ENCODE measurements at regions not wholly inside any gene's neighbourhood (a gene's known extent, or its start where the extent isn't known, plus 50 kb on each side); places are given as distances from the start of the nearest gene placed in this dataset.

DNA sequence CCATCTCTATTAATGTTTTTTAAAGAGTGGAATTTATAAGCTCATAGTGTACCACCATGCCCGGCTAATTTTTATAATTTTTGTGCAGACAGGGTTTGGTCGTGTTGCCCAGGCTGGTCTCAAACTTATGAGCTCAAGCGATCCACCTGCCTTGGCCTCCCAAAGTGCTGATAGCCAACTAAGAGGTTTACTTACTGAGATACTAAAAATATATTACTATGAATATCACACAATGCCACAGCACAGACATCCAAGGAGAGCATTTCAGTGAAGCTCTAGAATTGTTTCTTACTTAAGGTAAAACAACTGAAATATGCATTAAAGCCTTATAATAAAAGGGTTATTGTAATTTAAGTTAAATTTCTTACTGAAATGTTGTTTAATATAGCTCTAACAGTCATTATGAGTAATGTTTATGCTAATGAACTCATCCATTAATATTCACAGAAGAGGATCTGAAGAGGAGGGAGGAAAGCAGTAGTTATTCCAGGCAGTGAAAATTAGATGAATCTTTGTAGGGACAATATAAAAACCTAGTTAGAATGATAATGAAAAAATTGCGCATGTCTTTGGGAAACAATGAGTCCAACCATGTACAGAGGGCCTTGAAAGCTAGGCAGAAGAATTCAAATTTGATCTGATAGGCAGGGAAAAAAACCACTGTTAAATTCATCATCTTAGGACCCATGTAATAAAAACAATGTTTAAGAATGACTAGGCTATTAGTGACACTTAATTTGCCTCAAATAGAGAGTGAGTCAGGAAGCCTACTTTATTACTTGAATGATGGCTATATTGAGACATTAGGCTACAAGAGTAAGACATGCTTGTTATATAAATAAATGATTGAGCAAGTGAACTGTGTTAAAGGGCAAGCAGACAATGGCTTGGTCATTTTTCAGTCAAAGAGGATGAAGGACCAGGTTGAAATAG, 99.2 kb downstream of the SLC41A2 start:
- no peak for DNase-seq

DNA sequence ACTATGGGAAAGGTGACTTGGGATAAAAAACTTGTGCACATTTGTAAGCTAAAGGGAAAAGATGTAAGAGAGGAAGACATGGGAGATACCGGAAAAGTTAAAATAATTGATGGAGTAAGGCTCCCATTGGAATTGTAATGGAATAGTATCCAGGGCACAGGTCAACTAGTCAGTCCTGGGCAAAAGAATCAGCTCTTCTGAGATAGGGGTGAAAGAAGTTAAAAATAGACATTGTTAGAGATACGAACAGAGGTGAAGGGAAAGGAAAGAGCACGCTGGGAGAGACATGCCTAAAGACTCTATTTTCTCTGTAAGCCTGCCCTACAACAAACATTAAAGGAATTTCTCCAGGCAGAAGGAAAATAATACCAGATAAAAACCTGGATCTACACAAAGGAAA, 101.6 kb downstream of the SLC41A2 start:
- no peak for DNase-seq

DNA sequence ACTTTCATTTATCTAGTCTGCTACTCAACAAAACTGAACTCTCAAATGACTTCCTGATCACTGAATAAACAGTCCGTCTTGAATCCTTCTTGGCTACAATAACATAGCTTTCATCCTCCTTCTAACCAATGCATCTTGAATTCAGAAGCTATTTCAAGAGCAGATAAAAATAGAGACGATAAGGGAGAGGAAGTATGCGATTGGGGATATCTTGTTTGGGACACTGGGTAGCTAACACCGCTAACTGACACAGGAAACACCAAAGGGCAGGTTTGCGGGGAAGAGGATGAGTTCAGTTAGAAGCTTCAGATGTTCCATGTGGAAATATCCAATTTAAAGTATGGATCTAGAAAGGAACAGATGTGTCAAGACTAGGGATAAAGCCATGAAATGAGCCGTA, 102.5 kb downstream of the SLC41A2 start:
- DNase-seq: no peak

DNA sequence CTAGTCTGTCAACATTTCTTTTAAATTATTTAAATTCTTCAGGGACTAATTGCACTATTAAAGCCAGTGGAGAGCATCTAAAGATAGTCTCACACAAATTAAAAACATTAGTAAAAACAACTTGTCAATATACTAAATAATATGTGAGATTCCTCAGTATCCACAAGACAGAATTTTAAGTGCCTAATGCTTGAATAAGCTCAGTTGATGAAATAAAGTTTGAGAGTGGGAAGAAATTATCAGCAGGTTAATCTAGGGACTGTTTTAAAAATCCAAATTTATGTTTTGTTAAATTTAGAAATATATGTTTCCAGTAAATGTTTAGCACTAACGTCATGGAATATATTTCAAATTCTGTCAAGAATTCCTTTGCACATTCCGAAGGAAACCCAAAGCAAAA, 105.2 kb downstream of the SLC41A2 start:
- DNase-seq: no peak

DNA sequence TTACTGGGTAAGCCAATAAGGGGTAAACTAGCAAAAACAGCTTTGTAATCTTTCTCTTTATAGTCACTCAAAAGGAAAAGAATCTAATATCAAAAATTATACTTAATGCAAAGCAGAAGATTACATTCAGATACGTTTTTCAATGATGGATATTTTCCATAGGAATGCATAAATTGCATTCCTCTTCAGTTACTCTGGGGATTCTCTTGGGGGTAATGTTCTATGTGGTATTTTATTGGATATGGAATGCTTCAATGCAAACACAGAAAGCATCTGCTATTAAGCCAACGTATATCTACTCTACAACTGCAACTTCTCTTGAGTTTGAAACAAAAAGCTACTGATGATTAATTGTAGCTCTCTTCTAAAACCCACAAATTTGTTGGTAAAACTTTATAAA, 106.0 kb downstream of the SLC41A2 start:
- no peak for DNase-seq

DNA sequence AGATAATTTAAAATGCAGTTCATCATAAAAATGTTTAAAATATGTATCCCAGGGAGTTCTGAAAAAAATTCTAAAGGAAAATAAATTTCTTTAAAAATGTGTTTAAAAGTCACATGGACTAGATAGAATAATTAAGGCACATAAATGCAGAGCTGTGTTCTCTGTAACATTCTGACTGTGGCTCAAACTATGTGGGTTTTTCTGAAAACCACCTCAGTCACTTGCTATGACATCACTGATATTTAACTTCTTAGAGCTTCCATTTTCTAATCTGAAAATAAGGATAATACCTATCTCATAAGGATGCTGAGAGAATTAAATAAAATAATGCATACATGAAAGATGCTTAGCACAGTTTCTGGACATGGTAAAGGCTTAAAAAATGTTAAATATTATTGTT, 107.3 kb downstream of the SLC41A2 start:
- DNase-seq: no peak

DNA sequence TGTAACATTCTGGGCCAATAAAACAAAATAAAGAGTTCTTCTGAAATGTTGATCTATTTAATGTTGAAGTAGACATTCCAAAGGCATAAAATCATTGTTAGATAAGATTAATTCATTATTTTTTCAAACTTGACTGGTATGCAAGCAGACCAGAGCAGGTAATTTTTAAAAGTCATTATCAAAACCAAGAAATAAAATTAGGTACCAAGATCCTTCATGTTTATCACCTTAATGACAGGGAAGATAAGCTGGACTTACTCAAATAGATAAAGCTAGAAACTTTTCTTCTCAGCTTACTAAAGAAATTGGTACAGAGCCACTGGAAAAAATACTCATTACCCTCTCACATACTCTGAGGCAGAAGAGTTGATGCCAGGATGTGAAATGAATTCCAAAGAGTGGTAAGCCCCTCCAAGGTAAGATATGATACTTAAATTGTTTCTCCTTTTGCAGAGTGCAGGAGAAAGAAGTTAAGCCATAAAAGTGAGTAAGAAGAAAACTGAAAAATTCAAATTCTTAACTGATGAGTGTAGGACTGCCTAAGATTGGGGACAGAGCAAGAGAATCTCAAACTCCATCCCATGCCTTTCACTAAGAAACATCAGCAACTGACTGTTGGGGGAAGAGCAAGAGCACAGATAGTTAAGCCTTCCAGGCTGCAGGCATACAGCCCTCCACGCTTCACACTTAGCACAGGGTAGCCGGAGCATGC, 111.9 kb downstream of the SLC41A2 start:
- DNase-seq: no peak

DNA sequence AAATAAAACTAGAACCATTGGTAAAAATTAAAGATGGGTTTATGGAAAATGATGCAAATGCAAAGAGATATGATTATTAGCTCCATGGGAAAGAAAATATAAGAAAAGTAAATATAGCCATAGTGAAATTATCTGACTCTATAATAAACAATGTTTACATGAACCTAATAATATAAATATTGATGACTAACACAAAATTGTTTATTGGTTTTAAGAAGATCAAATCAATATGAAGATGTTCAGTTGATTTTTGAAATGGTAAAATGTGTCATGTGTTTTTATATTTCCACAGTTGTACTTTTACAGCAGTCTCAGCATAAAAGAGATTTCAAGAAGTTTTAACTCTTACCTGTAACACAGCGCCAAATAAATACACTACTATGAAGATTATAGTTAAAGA, 114.0 kb downstream of the SLC41A2 start:
- DNase-seq: no peak

DNA sequence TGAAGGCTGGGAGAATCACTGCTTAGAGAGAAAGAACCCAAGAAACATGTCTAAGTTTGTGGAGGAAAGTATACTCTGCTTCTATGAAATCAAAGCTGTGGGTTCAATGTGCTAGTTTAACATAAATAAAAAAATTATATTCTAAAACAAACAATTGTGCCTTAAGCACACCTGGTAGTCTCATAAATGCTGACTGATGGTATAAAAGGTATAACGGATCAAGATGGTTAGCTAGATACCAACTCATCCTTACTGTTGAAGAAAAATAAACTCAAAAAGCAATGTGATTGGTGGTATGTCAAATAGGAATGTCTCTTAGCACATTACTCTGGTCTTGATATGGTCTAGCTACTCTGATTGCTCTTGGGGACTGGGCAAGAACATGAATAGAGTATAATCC, 117.8 kb downstream of the SLC41A2 start:
- no peak for DNase-seq

DNA sequence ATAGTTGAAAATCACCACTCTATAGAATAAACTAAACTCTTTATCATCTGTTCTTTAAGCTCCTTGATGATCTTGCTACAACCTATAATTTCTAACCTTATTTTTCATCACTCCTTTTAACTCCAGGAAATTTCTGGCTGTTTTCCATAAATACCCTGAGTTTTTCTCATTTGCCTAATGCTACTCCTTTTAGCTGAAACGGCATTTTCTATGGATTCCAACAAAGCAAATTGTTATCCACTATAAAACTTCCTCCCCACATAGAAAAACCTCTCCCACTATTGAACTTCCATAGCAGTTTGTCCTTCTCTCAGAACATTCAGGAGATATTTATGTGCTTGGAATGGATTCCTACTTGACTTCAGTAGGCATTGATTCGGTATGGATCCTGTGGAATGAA, 122.8 kb downstream of the SLC41A2 start:
- no peak for DNase-seq

DNA sequence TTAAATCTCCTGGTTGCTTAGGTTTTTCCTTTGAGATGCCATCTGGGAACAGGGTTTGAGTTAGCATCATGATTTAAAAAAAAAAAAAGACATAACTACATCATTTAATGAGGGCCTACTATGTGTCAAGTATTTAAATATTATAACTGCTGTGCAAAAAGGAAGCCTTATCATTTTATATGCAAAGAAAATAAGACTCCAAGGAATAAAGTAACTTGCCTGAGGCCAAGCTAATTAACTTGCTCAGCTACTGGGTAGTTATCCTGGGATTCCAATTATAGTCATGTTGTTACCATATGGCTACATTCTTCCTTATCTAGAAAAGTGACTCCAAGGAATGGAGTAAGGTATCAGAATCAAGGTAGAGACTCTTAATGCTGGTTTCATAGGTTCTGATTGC, 123.5 kb downstream of the SLC41A2 start:
- no peak for DNase-seq

DNA sequence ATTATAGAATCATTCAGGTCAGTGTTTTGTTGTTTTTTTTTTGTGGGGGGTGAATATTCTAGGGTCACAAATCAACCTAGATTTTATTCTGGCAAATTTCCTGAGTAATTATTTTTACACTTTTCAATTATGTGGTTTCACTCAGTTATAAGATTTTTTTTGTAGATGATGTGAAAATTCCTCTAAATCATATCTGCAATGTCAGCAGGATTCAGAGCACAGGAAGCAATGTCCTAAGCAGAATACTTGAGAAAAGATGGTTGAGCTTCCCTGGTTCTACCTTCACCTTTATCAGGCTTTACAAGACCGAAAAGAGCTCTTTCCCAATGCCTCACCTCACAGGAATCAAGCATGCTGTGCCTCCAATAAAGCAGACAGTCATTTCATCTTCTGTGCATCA, 124.3 kb downstream of the SLC41A2 start:
- no peak for DNase-seq

DNA sequence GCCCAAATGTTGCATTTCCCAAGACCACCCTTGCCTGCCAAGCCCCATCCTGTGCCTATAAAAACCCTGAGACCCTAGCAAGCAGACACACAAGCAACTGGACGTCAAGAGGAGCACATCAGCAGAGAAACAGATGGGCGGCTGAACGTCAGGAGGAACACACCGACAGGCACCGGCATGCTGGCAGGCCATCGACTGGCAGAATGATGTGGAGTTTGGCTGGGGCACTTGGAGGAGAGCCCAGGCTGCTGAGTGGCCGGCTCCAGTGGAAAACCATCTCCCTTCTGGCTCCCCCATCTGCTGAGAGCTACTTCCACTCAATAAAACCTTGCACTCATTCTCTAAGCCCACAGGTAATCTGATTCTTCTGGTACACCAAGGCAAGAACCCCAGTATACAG, 130.1 kb downstream of the SLC41A2 start:
- DNase-seq: no peak

DNA sequence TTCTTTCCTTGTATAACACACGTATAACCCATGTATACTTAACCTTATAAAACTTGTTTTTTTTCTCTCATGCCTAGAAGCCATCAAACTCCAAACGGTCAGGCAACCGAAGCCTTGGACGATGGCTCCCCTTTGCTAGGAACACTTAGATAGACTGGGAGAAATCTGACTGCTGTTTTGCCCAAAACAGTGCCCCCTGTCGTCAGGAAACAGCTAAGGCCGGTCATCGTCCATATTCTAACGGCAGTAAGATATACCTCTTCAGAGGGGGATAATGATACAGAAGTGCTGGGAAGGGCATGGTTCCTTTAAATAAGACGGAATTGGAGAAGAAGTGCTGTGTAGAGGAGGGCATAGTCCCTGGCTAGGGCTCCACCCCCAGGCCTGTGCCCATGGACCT, 130.5 kb downstream of the SLC41A2 start:
- no peak for DNase-seq

DNA sequence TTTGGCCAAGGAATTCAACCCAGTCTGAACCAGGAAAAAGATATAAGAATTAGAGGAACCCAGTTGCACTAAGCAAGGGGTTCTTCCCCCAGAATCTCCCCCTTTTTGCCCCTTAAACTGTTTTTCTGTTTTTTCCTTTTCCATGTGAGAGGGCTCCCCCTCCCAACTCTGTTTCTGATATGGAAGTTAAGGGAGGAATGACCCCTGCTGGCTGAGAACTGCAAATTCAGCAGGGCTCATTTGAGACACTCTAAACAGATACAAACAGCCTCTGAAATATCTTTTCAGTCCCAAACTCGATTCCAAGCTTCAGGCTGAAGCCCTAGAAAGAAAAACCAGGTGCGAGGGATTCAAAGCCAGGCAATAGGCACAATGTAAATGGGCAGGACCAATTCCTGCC, 132.7 kb downstream of the SLC41A2 start:
- DNase-seq: no peak

DNA sequence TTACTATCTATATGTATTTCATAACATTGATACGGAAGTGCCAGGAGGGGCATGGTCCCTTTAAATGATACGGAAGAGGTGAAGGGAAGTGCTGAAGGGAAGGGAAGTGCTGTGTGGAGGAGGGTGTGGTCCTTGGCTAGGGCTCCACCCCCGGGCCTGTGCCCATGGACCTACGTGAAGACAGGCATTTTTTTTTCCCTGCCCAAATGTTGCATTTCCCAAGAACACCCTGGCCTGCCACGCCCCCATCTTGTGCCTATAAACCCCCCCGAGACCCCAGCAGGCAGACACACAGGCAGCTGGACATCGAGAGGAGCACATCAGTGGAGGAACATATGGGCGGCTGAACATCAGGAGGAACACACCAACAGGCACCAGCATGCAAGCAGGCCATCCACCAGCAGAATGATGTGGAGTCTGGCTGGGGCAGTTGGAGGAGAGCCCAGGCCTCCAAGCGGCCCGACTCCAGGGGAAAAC, 134.1 kb downstream of the SLC41A2 start:
- DNase-seq: no peak

DNA sequence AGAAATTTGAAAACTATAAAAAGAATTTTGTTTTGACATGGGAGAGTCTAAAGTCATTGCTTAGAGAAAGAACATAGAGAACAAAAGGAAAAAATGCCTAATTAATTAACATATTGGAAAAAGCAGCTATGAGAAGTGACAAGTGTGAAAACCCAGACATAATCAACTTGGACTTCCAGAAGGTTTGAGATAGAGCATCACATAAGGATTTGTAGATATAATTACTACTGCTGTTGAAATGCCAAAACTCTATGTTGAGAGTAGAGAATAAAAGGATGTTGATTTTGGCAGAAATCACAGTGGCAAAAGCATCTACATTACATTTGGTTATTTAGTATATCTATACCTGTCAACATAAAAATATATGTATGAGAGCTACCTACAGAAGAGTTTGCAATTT, 135.1 kb downstream of the SLC41A2 start:
- no peak for DNase-seq

DNA sequence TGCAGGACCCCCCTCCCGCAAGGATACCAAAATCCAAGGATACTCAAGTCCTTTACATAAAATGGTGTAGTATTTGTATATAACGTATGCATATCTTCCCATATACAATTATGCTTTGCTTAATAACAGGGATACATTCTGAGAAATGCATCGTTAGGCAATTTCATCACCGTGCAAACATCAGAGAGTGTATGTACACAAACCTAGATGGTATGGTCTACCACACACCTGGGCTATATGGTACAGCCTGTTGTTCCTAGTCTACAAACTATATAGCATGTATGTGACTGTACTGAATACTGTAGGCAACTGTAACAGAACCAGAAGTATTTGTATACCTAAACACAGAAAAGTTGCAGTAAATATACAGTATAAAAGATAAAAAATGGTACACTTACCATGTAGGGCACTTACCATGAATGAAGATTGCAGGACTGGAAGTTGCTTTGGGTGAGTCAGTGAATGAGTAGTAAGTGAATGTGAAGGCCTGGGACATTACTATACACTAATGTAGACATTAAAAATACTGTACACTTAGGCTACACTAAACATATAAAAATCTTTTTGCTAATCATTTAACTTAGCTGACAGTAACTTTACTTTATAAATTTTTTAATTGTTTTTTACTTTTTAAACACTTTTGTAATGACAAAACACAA, 141.1 kb downstream of the SLC41A2 start:
- DNase-seq: no peak

DNA sequence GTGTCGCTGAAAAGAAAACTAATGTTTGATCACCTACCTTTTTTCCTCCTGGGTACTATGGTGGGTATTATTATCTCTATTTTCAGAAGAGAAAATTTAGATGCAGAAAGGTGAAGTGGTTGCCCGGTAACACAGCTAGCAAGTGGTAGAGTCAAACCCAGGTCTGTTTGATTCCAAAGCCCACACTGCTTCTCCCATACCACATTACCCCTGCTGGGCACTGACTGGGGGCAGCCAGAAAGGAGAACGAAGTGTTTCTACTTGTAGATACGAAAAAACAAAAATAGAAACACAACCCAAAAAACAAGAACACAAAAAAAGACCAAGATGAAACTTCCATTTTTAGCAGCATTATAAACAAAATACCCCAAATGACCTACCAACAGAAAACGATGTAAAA, 142.2 kb downstream of the SLC41A2 start:
- DNase-seq: no peak

DNA sequence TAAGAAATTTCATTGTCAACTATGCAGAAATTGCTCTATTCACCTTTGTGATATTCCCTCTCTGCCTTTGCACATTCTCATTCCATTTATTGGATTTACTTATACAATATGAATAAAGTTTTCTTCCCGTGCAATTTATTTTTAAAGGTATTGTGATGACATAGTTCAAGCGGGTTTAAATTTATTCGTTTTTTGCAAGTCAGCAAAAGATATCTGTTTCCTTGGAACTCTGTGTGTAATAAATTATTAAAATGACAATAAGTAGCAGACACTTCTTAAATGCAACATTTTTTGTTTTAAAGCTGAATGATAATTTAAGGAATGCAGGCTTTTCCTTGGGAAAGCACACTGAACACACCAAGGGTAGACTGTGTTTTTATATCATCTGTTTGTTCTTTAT, 143.1 kb downstream of the SLC41A2 start:
- no peak for DNase-seq

Measured in activated T-cell treated with anti-CD3 and anti-CD28 coated beads for 4 hours (primary cell).